ENCODE measurements at regions not wholly inside any gene's neighbourhood (a gene's known extent, or its start where the extent isn't known, plus 50 kb on each side); places are given as distances from the start of the nearest gene placed in this dataset.

GRCh38 chr11:92829121-92829520, 140.3 kb upstream of the MTNR1B start:
- peaks cover 6% of the 10 kb centered on the region; the same call in 1 of the 2 replicates for H3K4me1 ChIP-seq (ENCODE audit: insufficient read depth, low read length)
- H3K27me3 Mint-ChIP-seq (ENCODE audit: low read depth), result no peaks in the 10 kb centered on the region
- WGBS (ENCODE audit: extremely low coverage, insufficient read length, low lambda C conversion rate), result no CpG with 5 or more reads among the region's 3 CpGs
- H4K8ac ChIP-seq (replicated peaks; ENCODE audit: insufficient read length, low read depth, low read length), result no peak overlapping the region
- H3K36me3 Mint-ChIP-seq (ENCODE audit: insufficient read depth in 1 of 3, low read depth in 3 of 3), result peaks cover 0 to 13% (median 9%) of the 10 kb centered on the region in 3 experiments; a peak in 4 of 7 replicates
- no peaks in the 10 kb centered on the region for H3K9me3 Mint-ChIP-seq
- no peak for DNase-seq
- H2BK15ac ChIP-seq (ENCODE audit: low read depth, low read length), result no peak overlapping the region
- peak overlapping the region in 2 of 3 experiments; percentile 71 to 90; a peak in 3 of 7 replicates for H3K27ac Mint-ChIP-seq
- no peak overlapping the region for H3K18ac ChIP-seq (ENCODE audit: insufficient read length, low read depth, low read length)
- H3K4ac ChIP-seq (ENCODE audit: low read depth, low read length), result no peak overlapping the region
- no peak overlapping the region for H2AFZ ChIP-seq (ENCODE audit: low read length)
- no peak overlapping the region for H3K4me2 ChIP-seq (ENCODE audit: insufficient read depth, insufficient read length, low read length)
- H3K4me1 Mint-ChIP-seq, result peaks cover 25 to 29% of the 10 kb centered on the region in 2 experiments
- H2AK5ac ChIP-seq (ENCODE audit: insufficient read length, low read length), result no peak overlapping the region
- no peak overlapping the region for H3T11ph ChIP-seq (ENCODE audit: low read length)
- no peaks in the 10 kb centered on the region for H3K79me2 ChIP-seq (ENCODE audit: insufficient read depth, low read length)
- H3K4me3 Mint-ChIP-seq, result no peak overlapping the region
- H3K27me3 ChIP-seq (ENCODE audit: insufficient read depth, low read length), result no peaks in the 10 kb centered on the region
- H3K79me1 ChIP-seq (ENCODE audit: insufficient read depth, low read depth, low read length, poor library complexity, severe bottlenecking), result no peaks in the 10 kb centered on the region
- no peak overlapping the region for H2BK12ac ChIP-seq (ENCODE audit: insufficient read length, low read depth, low read length)
- H4K20me1 ChIP-seq (ENCODE audit: control insufficient read depth, insufficient read depth, insufficient read length), result no peaks in the 10 kb centered on the region
- no peak for TF ChIP-seq CTCF (conservative IDR thresholded peaks at IDR 0.05)
- no peak overlapping the region for H2BK120ac ChIP-seq (ENCODE audit: low read depth, low read length, poor library complexity, severe bottlenecking)
- no peak overlapping the region for H3K23ac ChIP-seq (ENCODE audit: insufficient read length, low read depth, low read length)
- H2BK20ac ChIP-seq (ENCODE audit: low read depth, low read length, poor library complexity, severe bottlenecking), result no peak overlapping the region
- H3K9me3 ChIP-seq (ENCODE audit: control insufficient read depth, low read depth, low read length), result no peaks in the 10 kb centered on the region
- no peak overlapping the region for H3K27ac ChIP-seq (ENCODE audit: insufficient read length, low read depth, low read length)
- no peak overlapping the region for H3K14ac ChIP-seq (ENCODE audit: insufficient read depth, low read length)
- no peak overlapping the region for H3K56ac ChIP-seq (ENCODE audit: insufficient read length, low read depth, low read length)
- no peak overlapping the region for H4K91ac ChIP-seq (ENCODE audit: insufficient read length, low read depth, low read length)
- H2BK5ac ChIP-seq (ENCODE audit: insufficient read length, low read length), result no peak overlapping the region
- no peaks in the 10 kb centered on the region for H3K23me2 ChIP-seq (ENCODE audit: insufficient read length, low read depth, low read length, poor library complexity, severe bottlenecking)
- H3K9ac ChIP-seq (ENCODE audit: extremely low read depth, insufficient read length, low read length), result no peak overlapping the region
- no peak overlapping the region for H4K5ac ChIP-seq (ENCODE audit: insufficient read length, low read depth, low read length)
